ENCODE measurements at regions not wholly inside any gene's neighbourhood (a gene's known extent, or its start where the extent isn't known, plus 50 kb on each side); places are given as distances from the start of the nearest gene placed in this dataset.

DNA sequence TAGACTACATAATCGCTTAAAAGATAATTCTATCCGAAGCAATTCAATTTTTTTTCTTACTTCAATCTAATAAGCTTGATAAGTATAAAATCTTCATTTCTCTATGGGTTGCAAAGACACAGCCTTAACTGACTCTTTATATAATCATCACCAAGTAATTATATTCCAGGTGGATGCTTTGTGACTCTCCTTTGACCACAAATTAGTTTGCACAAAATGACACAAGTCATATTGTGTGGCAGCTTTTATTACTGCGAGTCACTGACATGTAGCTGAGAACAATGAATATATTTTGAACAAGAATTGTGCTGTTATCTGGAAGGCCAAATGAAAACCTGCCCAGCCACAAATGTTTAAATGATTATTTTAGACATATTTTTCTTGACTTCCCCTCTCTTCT, 1727.8 kb downstream of the ARAP2 start:
- no peak for TF ChIP-seq CTCF (IDR thresholded peaks at IDR 0.05)
- no peak for TF ChIP-seq POLR2A (IDR thresholded peaks at IDR 0.05)
- no peak for TF ChIP-seq EP300 (IDR thresholded peaks at IDR 0.05)
